ENCODE measurements at regions not wholly inside any gene's neighbourhood (a gene's known extent, or its start where the extent isn't known, plus 50 kb on each side); places are given as distances from the start of the nearest gene placed in this dataset.

GRCh38 chr14:82153689-82154088 lies 620.0 kb upstream of the SEL1L start:
- H3K36me3 Mint-ChIP-seq (ENCODE audit: low read depth) = no peaks in the 10 kb centered on the region
- H3K4me3 Mint-ChIP-seq = no peak overlapping the region
- no peak overlapping the region for H3K27ac Mint-ChIP-seq
- H3K9me3 Mint-ChIP-seq = peaks cover 3% of the 10 kb centered on the region
- no peaks in the 10 kb centered on the region for H3K4me1 Mint-ChIP-seq (ENCODE audit: low read depth)
- no peaks in the 10 kb centered on the region for H3K27me3 Mint-ChIP-seq

- H3K27me3 Mint-ChIP-seq = no peaks in the 10 kb centered on the region
- H3K9me3 Mint-ChIP-seq = peaks cover 8% of the 10 kb centered on the region
- no peak overlapping the region for H3K27ac Mint-ChIP-seq
- no peaks in the 10 kb centered on the region for H3K4me1 Mint-ChIP-seq (ENCODE audit: low read depth)
- H3K4me3 Mint-ChIP-seq = no peak overlapping the region
- no peaks in the 10 kb centered on the region for H3K36me3 Mint-ChIP-seq (ENCODE audit: low read depth)
These were observed 626.0 kb upstream of the SEL1L start for GRCh38 chr14:82159624-82160023.

GRCh38 chr14:82180139-82180538 lies 646.5 kb upstream of the SEL1L start:
- no peak overlapping the region for H3K4me3 Mint-ChIP-seq
- H3K9me3 Mint-ChIP-seq = peaks cover 27% of the 10 kb centered on the region
- H3K4me1 Mint-ChIP-seq (ENCODE audit: low read depth) = no peaks in the 10 kb centered on the region
- H3K27ac Mint-ChIP-seq = no peak overlapping the region
- no peaks in the 10 kb centered on the region for H3K27me3 Mint-ChIP-seq
- H3K36me3 Mint-ChIP-seq (ENCODE audit: low read depth) = no peaks in the 10 kb centered on the region

GRCh38 chr14:82182646-82183045 lies 649.0 kb upstream of the SEL1L start:
- Mint-ChIP-seq H3K27ac (no peak overlapping the region), H3K36me3 (ENCODE audit: low read depth) (no peaks in the 10 kb centered on the region), H3K4me3 (no peak overlapping the region), H3K4me1 (ENCODE audit: low read depth) (no peaks in the 10 kb centered on the region), H3K9me3 (peaks cover 21% of the 10 kb centered on the region), H3K27me3 (no peaks in the 10 kb centered on the region)

GRCh38 chr14:82190742-82191141 lies 657.1 kb upstream of the SEL1L start:
- no peaks in the 10 kb centered on the region for H3K4me1 Mint-ChIP-seq (ENCODE audit: low read depth)
- no peak overlapping the region for H3K27ac Mint-ChIP-seq
- no peaks in the 10 kb centered on the region for H3K27me3 Mint-ChIP-seq
- H3K4me3 Mint-ChIP-seq = no peak overlapping the region
- H3K36me3 Mint-ChIP-seq (ENCODE audit: low read depth) = no peaks in the 10 kb centered on the region
- H3K9me3 Mint-ChIP-seq = peaks cover 3% of the 10 kb centered on the region

GRCh38 chr14:82192387-82192786 lies 658.7 kb upstream of the SEL1L start:
- Mint-ChIP-seq H3K27me3 (no peaks in the 10 kb centered on the region), H3K27ac (no peak overlapping the region), H3K36me3 (ENCODE audit: low read depth) (no peaks in the 10 kb centered on the region), H3K4me1 (ENCODE audit: low read depth) (no peaks in the 10 kb centered on the region), H3K4me3 (no peak overlapping the region), H3K9me3 (peaks cover 11% of the 10 kb centered on the region)

- Mint-ChIP-seq H3K27me3 (no peaks in the 10 kb centered on the region), H3K4me1 (ENCODE audit: low read depth) (no peaks in the 10 kb centered on the region), H3K4me3 (no peak overlapping the region), H3K27ac (no peak overlapping the region), H3K9me3 (peaks cover 8% of the 10 kb centered on the region), H3K36me3 (ENCODE audit: low read depth) (no peaks in the 10 kb centered on the region)
These were observed 689.6 kb upstream of the SEL1L start for GRCh38 chr14:82223276-82223675.

- no peaks in the 10 kb centered on the region for H3K27me3 Mint-ChIP-seq
- H3K4me3 Mint-ChIP-seq = no peak overlapping the region
- H3K9me3 Mint-ChIP-seq = peaks cover 9% of the 10 kb centered on the region
- no peaks in the 10 kb centered on the region for H3K36me3 Mint-ChIP-seq (ENCODE audit: low read depth)
- no peaks in the 10 kb centered on the region for H3K4me1 Mint-ChIP-seq (ENCODE audit: low read depth)
- no peak overlapping the region for H3K27ac Mint-ChIP-seq
These were observed 691.0 kb upstream of the SEL1L start for GRCh38 chr14:82224610-82225009.

GRCh38 chr14:82230748-82231147 lies 697.1 kb upstream of the SEL1L start:
- H3K4me3 Mint-ChIP-seq = no peak overlapping the region
- H3K36me3 Mint-ChIP-seq (ENCODE audit: low read depth) = no peaks in the 10 kb centered on the region
- H3K27me3 Mint-ChIP-seq = no peaks in the 10 kb centered on the region
- no peak overlapping the region for H3K27ac Mint-ChIP-seq
- no peaks in the 10 kb centered on the region for H3K4me1 Mint-ChIP-seq (ENCODE audit: low read depth)
- H3K9me3 Mint-ChIP-seq = peaks cover 14% of the 10 kb centered on the region

- H3K36me3 Mint-ChIP-seq (ENCODE audit: low read depth) = no peaks in the 10 kb centered on the region
- H3K9me3 Mint-ChIP-seq = peaks cover 10% of the 10 kb centered on the region
- no peaks in the 10 kb centered on the region for H3K27me3 Mint-ChIP-seq
- H3K4me1 Mint-ChIP-seq (ENCODE audit: low read depth) = no peaks in the 10 kb centered on the region
- no peak overlapping the region for H3K4me3 Mint-ChIP-seq
- no peak overlapping the region for H3K27ac Mint-ChIP-seq
These were observed 705.0 kb upstream of the SEL1L start for GRCh38 chr14:82238649-82239048.

GRCh38 chr14:82239223-82239622 lies 705.6 kb upstream of the SEL1L start:
- Mint-ChIP-seq H3K36me3 (ENCODE audit: low read depth) (no peaks in the 10 kb centered on the region), H3K4me1 (ENCODE audit: low read depth) (no peaks in the 10 kb centered on the region), H3K27ac (no peak overlapping the region), H3K27me3 (no peaks in the 10 kb centered on the region), H3K9me3 (peaks cover 10% of the 10 kb centered on the region), H3K4me3 (no peak overlapping the region)

- peaks cover 3% of the 10 kb centered on the region for H3K9me3 Mint-ChIP-seq
- no peaks in the 10 kb centered on the region for H3K27me3 Mint-ChIP-seq
- no peaks in the 10 kb centered on the region for H3K4me1 Mint-ChIP-seq (ENCODE audit: low read depth)
- H3K36me3 Mint-ChIP-seq (ENCODE audit: low read depth) = no peaks in the 10 kb centered on the region
- H3K4me3 Mint-ChIP-seq = no peak overlapping the region
- no peak overlapping the region for H3K27ac Mint-ChIP-seq
These were observed 711.1 kb upstream of the SEL1L start for GRCh38 chr14:82244791-82245190.

- Mint-ChIP-seq H3K27ac (no peak overlapping the region), H3K36me3 (ENCODE audit: low read depth) (no peaks in the 10 kb centered on the region), H3K4me3 (no peak overlapping the region), H3K27me3 (no peaks in the 10 kb centered on the region), H3K9me3 (peaks cover 9% of the 10 kb centered on the region), H3K4me1 (ENCODE audit: low read depth) (no peaks in the 10 kb centered on the region)
These were observed 717.8 kb upstream of the SEL1L start for GRCh38 chr14:82251494-82251893.

- Mint-ChIP-seq H3K27ac (no peak overlapping the region), H3K4me1 (ENCODE audit: low read depth) (no peaks in the 10 kb centered on the region), H3K27me3 (no peaks in the 10 kb centered on the region), H3K4me3 (no peak overlapping the region), H3K36me3 (ENCODE audit: low read depth) (no peaks in the 10 kb centered on the region), H3K9me3 (peaks cover 5% of the 10 kb centered on the region)
These were observed 736.6 kb upstream of the SEL1L start for GRCh38 chr14:82270286-82270685.

GRCh38 chr14:82298811-82299210 lies 765.2 kb upstream of the SEL1L start:
- H3K4me1 Mint-ChIP-seq (ENCODE audit: low read depth) = no peaks in the 10 kb centered on the region
- no peaks in the 10 kb centered on the region for H3K27me3 Mint-ChIP-seq
- no peaks in the 10 kb centered on the region for H3K36me3 Mint-ChIP-seq (ENCODE audit: low read depth)
- H3K4me3 Mint-ChIP-seq = no peak overlapping the region
- H3K27ac Mint-ChIP-seq = no peak overlapping the region
- peaks cover 8% of the 10 kb centered on the region for H3K9me3 Mint-ChIP-seq

- no peak overlapping the region for H3K4me3 Mint-ChIP-seq
- peaks cover 14% of the 10 kb centered on the region for H3K9me3 Mint-ChIP-seq
- no peaks in the 10 kb centered on the region for H3K36me3 Mint-ChIP-seq (ENCODE audit: low read depth)
- no peak overlapping the region for H3K27ac Mint-ChIP-seq
- no peaks in the 10 kb centered on the region for H3K27me3 Mint-ChIP-seq
- H3K4me1 Mint-ChIP-seq (ENCODE audit: low read depth) = no peaks in the 10 kb centered on the region
These were observed 775.5 kb upstream of the SEL1L start for GRCh38 chr14:82309199-82309598.

- Mint-ChIP-seq H3K4me1 (ENCODE audit: low read depth) (no peaks in the 10 kb centered on the region), H3K9me3 (peaks cover 9% of the 10 kb centered on the region)
These were observed 780.2 kb upstream of the SEL1L start for GRCh38 chr14:82313889-82314288.

More at GRCh38 chr14:82313889-82314288, 780.2 kb upstream of the SEL1L start:
- H3K27ac Mint-ChIP-seq = no peak overlapping the region
- no peaks in the 10 kb centered on the region for H3K27me3 Mint-ChIP-seq
- H3K36me3 Mint-ChIP-seq (ENCODE audit: low read depth) = no peaks in the 10 kb centered on the region
- H3K4me3 Mint-ChIP-seq = no peak overlapping the region

Measured in stimulated activated naive CD8-positive, alpha-beta T cell treated with anti-CD3 and anti-CD28 coated beads, Interleukin-15, Interleukin-2, amounts not matched to agents 100 ng/mL and 50 ng/mL, for 24 hours (primary cell).